Neural cell (in vitro differentiated cells): ENCODE measurements at regions not wholly inside any gene's neighbourhood (a gene's known extent, or its start where the extent isn't known, plus 50 kb on each side); places are given as distances from the start of the nearest gene placed in this dataset.

Experiments
- H2AFZ ChIP-seq: fragments of 200-600, 300-800 bp; sonication (generic), shearing (Covaris generic); 2 replicates; pipeline ENCODE4 v1.6.0; 2014; ENCODE audit warnings: low read depth, mild to moderate bottlenecking, antibody characterized with exemption, low read length, moderate library complexity
- H3F3A ChIP-seq: fragments of 200-600 bp; shearing (Covaris generic); 2 replicates; pipeline ENCODE4 v1.6.1; 2016; ENCODE audit warnings: mild to moderate bottlenecking, moderate library complexity, mixed read lengths, antibody characterized with exemption, low read length; ENCODE audit not compliant: insufficient read depth, poor library complexity, severe bottlenecking
- H3K27ac ChIP-seq: fragments of 200-600, 300-800 bp; sonication (generic), shearing (Covaris generic); 2 replicates; pipeline ENCODE4 v1.5.1; 2014; ENCODE audit warnings: mild to moderate bottlenecking, low read length, moderate library complexity
- H3K27me3 ChIP-seq: fragments of 300-800, 200-600 bp; sonication (generic), shearing (Covaris generic); 2 replicates; pipeline ENCODE4 v1.6.0; 2014; ENCODE audit warnings: mild to moderate bottlenecking, low read depth, low read length, moderate library complexity; ENCODE audit not compliant: insufficient read depth
- H3K36me3 ChIP-seq: fragments of 300-800, 200-600 bp; sonication (generic), shearing (Covaris generic); 2 replicates; pipeline ENCODE4 v1.5.1; 2014; ENCODE audit warnings: mild to moderate bottlenecking, antibody characterized with exemption, low read length, moderate library complexity; ENCODE audit not compliant: insufficient read depth
- H3K4me2 ChIP-seq: fragments of 300-800, 200-600 bp; sonication (generic), shearing (Covaris generic); 2 replicates; pipeline ENCODE4 v1.6.0; 2014; ENCODE audit warnings: mild to moderate bottlenecking, low read length
- H3K4me3 ChIP-seq: fragments of 300-800, 200-600 bp; sonication (generic), shearing (Covaris generic); 2 replicates; pipeline ENCODE4 v1.5.1; 2014; ENCODE audit warnings: mild to moderate bottlenecking, low read length, moderate library complexity
- H3K79me2 ChIP-seq: fragments of 200-600 bp; shearing (Covaris generic); replicated peaks from 2 replicates; pipeline ENCODE4 v1.6.0; 2014; ENCODE audit warnings: mild to moderate bottlenecking, low read length, moderate library complexity; ENCODE audit not compliant: insufficient read depth
- H3K9ac ChIP-seq: fragments of 300-800, 200-600 bp; sonication (generic), shearing (Covaris generic); 2 replicates; pipeline ENCODE4 v1.6.1; 2016; ENCODE audit warnings: mild to moderate bottlenecking, low read length, mixed read lengths
- H3K9me2 ChIP-seq: fragments of 200-600 bp; shearing (Covaris generic); 2 replicates; pipeline ENCODE4 v1.6.1; 2016; ENCODE audit warnings: mild to moderate bottlenecking, low read length, mixed read lengths; ENCODE audit not compliant: insufficient read depth
- H3K9me3 ChIP-seq: fragments of 200-600, 300-800 bp; sonication (generic), shearing (Covaris generic); 2 replicates; pipeline ENCODE4 v1.6.1; 2016; ENCODE audit warnings: mild to moderate bottlenecking, mixed run types, low read length, moderate library complexity, mixed read lengths
- H4K20me1 ChIP-seq: fragments of 200-600 bp; shearing (Covaris generic); 2 replicates; pipeline ENCODE4 v1.6.1; 2016; ENCODE audit warnings: mild to moderate bottlenecking, mixed run types; ENCODE audit not compliant: insufficient read depth
- CTCF ChIP-seq: fragments of 450-650 bp; IDR thresholded peaks from 2 replicates; pipeline ENCODE4 v1.5.1; 2014; ENCODE audit warnings: antibody characterized with exemption, mild to moderate bottlenecking, moderate library complexity; ENCODE audit not compliant: poor library complexity, severe bottlenecking
- EP300 ChIP-seq: fragments of 450-650 bp; conservative IDR thresholded peaks from 2 replicates; pipeline ENCODE4 v1.6.1; 2014; ENCODE audit warnings: antibody characterized with exemption, mild to moderate bottlenecking, moderate library complexity; ENCODE audit not compliant: poor library complexity, severe bottlenecking
- EZH2 ChIP-seq: fragments of 200-600, 300-800 bp; shearing (Covaris generic), sonication (generic); IDR thresholded peaks from 2 replicates; pipeline ENCODE4 v1.6.1; 2014; ENCODE audit warnings: antibody characterized with exemption, low read length, borderline replicate concordance, mild to moderate bottlenecking; ENCODE audit not compliant: insufficient read depth, poor library complexity, severe bottlenecking
- MXI1 ChIP-seq: fragments of 450-650 bp; conservative IDR thresholded peaks from 2 replicates; pipeline ENCODE4 v1.6.1; 2014; ENCODE audit warnings: antibody characterized with exemption, mild to moderate bottlenecking; ENCODE audit not compliant: poor library complexity, severe bottlenecking
- POLR2AphosphoS5 ChIP-seq: IDR thresholded peaks from 2 replicates; pipeline ENCODE4 v1.6.1; 2012
- RAD21 ChIP-seq: fragments of 450-650 bp; conservative IDR thresholded peaks from 2 replicates; pipeline ENCODE4 v1.6.1; 2014; ENCODE audit warnings: antibody characterized with exemption, mild to moderate bottlenecking, moderate library complexity
- REST ChIP-seq: IDR thresholded peaks from 2 replicates; pipeline ENCODE4 v1.6.1; 2012; ENCODE audit warnings: borderline replicate concordance
- SMC3 ChIP-seq: fragments of 450-650 bp; conservative IDR thresholded peaks from 2 replicates; pipeline ENCODE4 v1.6.1; 2014; ENCODE audit warnings: antibody characterized with exemption, mild to moderate bottlenecking, moderate library complexity; ENCODE audit not compliant: poor library complexity
- TAF1 ChIP-seq: IDR thresholded peaks from 2 replicates; pipeline ENCODE4 v1.6.1; 2012; ENCODE audit warnings: low read depth

- H3K27ac ChIP-seq, result no peak overlapping the region
- H2AFZ ChIP-seq, result no peak overlapping the region
- no peaks in the 10 kb centered on the region for H3K36me3 ChIP-seq
- H3F3A ChIP-seq, result no peaks in the 10 kb centered on the region
- TF ChIP-seq MXI1, result no peak
- TF ChIP-seq EP300, result no peak
- no peak for TF ChIP-seq POLR2AphosphoS5
- TF ChIP-seq SMC3, result no peak
- TF ChIP-seq REST, result no peak
- no peak for TF ChIP-seq TAF1
- no peak for TF ChIP-seq CTCF
- no peak for TF ChIP-seq EZH2
- TF ChIP-seq RAD21, result no peak
- H3K9ac ChIP-seq, result no peak overlapping the region
- H3K27me3 ChIP-seq, result no peaks in the 10 kb centered on the region
- no peaks in the 10 kb centered on the region for H3K9me3 ChIP-seq
- H3K4me3 ChIP-seq, result no peak overlapping the region
- H3K9me2 ChIP-seq, result no peaks in the 10 kb centered on the region
- no peaks in the 10 kb centered on the region for H4K20me1 ChIP-seq
- no peak overlapping the region for H3K4me2 ChIP-seq
- no peaks in the 10 kb centered on the region for H3K79me2 ChIP-seq
These were observed 393.3 kb upstream of the CTSO start for GRCh38 chr4:156346959-156347385.

GRCh38 chr4:156344397-156344796 is 390.7 kb upstream of the CTSO start:
- H3K27me3 ChIP-seq, result no peaks in the 10 kb centered on the region
- H3K9ac ChIP-seq, result no peak overlapping the region
- TF ChIP-seq EZH2, result no peak
- TF ChIP-seq REST, result no peak
- TF ChIP-seq RAD21, result no peak
- no peak for TF ChIP-seq CTCF
- TF ChIP-seq SMC3, result no peak
- TF ChIP-seq POLR2AphosphoS5, result no peak
- no peak for TF ChIP-seq MXI1
- no peak for TF ChIP-seq TAF1
- TF ChIP-seq EP300, result no peak
- no peaks in the 10 kb centered on the region for H3K36me3 ChIP-seq
- no peaks in the 10 kb centered on the region for H3F3A ChIP-seq
- no peaks in the 10 kb centered on the region for H3K9me2 ChIP-seq
- H3K27ac ChIP-seq, result no peak overlapping the region
- no peak overlapping the region for H2AFZ ChIP-seq
- H3K9me3 ChIP-seq, result no peaks in the 10 kb centered on the region
- H3K79me2 ChIP-seq, result no peaks in the 10 kb centered on the region
- no peaks in the 10 kb centered on the region for H4K20me1 ChIP-seq
- no peak overlapping the region for H3K4me3 ChIP-seq
- no peak overlapping the region for H3K4me2 ChIP-seq
